Activated T-cell treated with anti-CD3 and anti-CD28 coated beads, Interleukin-2, amount 50 U/mL, for 72 hours (primary cell): ENCODE measurements at regions not wholly inside any gene's neighbourhood (a gene's known extent, or its start where the extent isn't known, plus 50 kb on each side); places are given as distances from the start of the nearest gene placed in this dataset.

Experiments
- ATAC-seq, 2 donors: fragments of 150-1000 bp; cut with Tn5 transposase; replicated peaks in 1 of 2; 2 replicates each; pipeline ENCODE4 v1.10.0; 2021; ENCODE audit warnings: moderate library complexity in 2 of 2, mild to moderate bottlenecking in 1 of 2
- DNase-seq, 2 donors: peaks; one replicate each; pipeline ENCODE4 v3.0.0; 2021 to 2022; ENCODE audit warnings: mixed read lengths in 1 of 2
- H3K27ac Mint-ChIP-seq: one replicate; pipeline ENCODE4 v1.8.0; 2022; ENCODE audit warnings: mild to moderate bottlenecking, moderate library complexity, mixed read lengths
- H3K27me3 Mint-ChIP-seq: one replicate; pipeline ENCODE4 v1.8.0; 2022; ENCODE audit warnings: low read depth, mixed read lengths
- H3K36me3 Mint-ChIP-seq, 2 donors: one replicate each; pipeline ENCODE4 v1.8.0; 2022; ENCODE audit warnings: mixed read lengths in 2 of 2, mild to moderate bottlenecking in 1 of 2; ENCODE audit not compliant: insufficient read depth in 2 of 2
- H3K4me1 Mint-ChIP-seq: one replicate; pipeline ENCODE4 v1.8.0; 2022; ENCODE audit warnings: low read depth, mixed read lengths
- H3K4me3 Mint-ChIP-seq, 2 donors: one replicate each; pipeline ENCODE4 v1.8.0; 2022; ENCODE audit warnings: mild to moderate bottlenecking in 2 of 2, mixed read lengths in 2 of 2, moderate library complexity in 2 of 2
- H3K9me3 Mint-ChIP-seq, 2 donors: one replicate each; pipeline ENCODE4 v1.8.0; 2022; ENCODE audit warnings: mixed read lengths in 2 of 2

- Mint-ChIP-seq H3K4me1 (no peaks in the 10 kb centered on the region), H3K9me3 (peaks cover 0 to 3% of the 10 kb centered on the region in 2 donors), H3K27me3 (no peaks in the 10 kb centered on the region), H3K4me3 (no peak overlapping the region), H3K27ac (no peak overlapping the region), H3K36me3 (no peaks in the 10 kb centered on the region)
- DNase-seq (no peak), ATAC-seq (no peak)
Observed at GRCh38 chr13:82713687-82714405, 1168.4 kb downstream of the SLITRK1 start.

DNA sequence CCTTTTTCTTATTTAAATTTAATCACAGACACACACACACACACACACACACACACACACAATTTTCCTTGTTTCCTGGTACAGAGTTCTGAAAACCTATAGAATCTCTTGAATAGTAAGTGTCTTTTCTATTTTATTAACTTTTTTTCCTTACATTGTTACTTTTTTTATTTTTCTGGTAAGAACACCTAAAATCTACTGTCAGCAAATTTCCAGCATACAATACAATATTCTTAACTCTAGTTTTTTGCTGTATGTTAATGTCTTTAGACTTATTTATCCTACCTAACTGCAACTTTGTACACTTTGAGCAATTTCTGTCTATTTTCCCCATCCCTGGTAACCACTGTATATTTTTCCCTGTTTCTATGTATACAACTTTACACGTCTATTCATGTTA lies 1179.8 kb downstream of the SLITRK1 start:
- Mint-ChIP-seq H3K27ac (no peak overlapping the region), H3K4me1 (no peaks in the 10 kb centered on the region), H3K4me3 (no peak overlapping the region), H3K9me3 (peaks cover 2% of the 10 kb centered on the region in 2 donors), H3K27me3 (no peaks in the 10 kb centered on the region), H3K36me3 (no peaks in the 10 kb centered on the region)
- DNase-seq, result no peak
- ATAC-seq, result no peak

DNA sequence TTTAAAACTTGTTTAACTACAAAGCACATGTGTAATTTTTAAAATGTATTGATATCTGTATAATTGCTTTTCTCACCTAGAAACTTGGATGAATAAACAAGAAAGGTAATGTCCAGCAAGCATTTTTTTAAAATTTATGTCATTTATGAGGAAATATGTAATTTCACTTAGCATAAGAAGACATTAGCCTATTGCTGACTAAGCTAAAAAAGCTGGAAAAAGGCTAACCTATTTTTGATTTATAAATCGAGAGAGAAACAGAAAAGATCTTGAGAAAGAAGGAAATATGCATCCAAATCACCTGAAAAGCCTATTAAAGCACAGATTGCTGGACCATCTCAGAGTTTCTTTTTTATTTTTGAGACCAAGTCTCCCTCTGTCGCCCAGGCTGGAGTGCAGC lies 1181.3 kb downstream of the SLITRK1 start:
- DNase-seq (no peak), ATAC-seq (no peak)
- Mint-ChIP-seq H3K36me3 (no peaks in the 10 kb centered on the region), H3K4me3 (no peak overlapping the region), H3K27me3 (no peaks in the 10 kb centered on the region), H3K9me3 (peaks cover 1 to 2% of the 10 kb centered on the region in 2 donors), H3K27ac (no peak overlapping the region), H3K4me1 (no peaks in the 10 kb centered on the region)

DNA sequence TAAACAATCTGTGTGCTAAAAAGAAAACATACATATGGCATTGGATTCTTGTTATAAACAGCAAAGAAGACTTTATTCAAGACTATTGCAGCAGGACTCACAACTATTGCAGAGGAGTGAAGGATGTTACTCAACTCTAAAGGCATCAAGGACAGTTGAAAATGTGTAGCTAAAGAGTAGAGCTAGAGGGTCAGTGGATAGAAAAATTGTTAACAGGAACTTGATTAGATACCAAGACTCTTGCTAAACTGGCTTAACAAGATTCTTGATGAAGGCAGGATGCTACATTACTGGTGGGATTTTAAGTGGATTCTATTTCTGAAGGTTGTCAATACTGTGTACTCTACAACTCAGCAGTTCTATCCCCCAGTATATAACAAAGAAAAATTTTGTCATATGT lies 1183.3 kb downstream of the SLITRK1 start:
- H3K36me3 Mint-ChIP-seq, result no peaks in the 10 kb centered on the region
- H3K27me3 Mint-ChIP-seq, result no peaks in the 10 kb centered on the region
- ATAC-seq (no peak), DNase-seq (no peak)
- H3K4me1 Mint-ChIP-seq, result no peaks in the 10 kb centered on the region
- H3K4me3 Mint-ChIP-seq, result no peak overlapping the region
- H3K9me3 Mint-ChIP-seq, result peaks cover 0 to 1% of the 10 kb centered on the region in 2 donors
- no peak overlapping the region for H3K27ac Mint-ChIP-seq

GRCh38 chr13:82698383-82698782 lies 1183.9 kb downstream of the SLITRK1 start:
- Mint-ChIP-seq H3K36me3 (no peaks in the 10 kb centered on the region), H3K9me3 (peaks cover 0 to 1% of the 10 kb centered on the region in 2 donors), H3K27ac (no peak overlapping the region), H3K4me1 (no peaks in the 10 kb centered on the region), H3K4me3 (no peak overlapping the region), H3K27me3 (no peaks in the 10 kb centered on the region)
- DNase-seq, result no peak
- no peak for ATAC-seq

- no peak for ATAC-seq
- no peaks in the 10 kb centered on the region for H3K9me3 Mint-ChIP-seq
- H3K4me1 Mint-ChIP-seq, result peaks cover 11% of the 10 kb centered on the region
- H3K36me3 Mint-ChIP-seq, result no peaks in the 10 kb centered on the region
- no peaks in the 10 kb centered on the region for H3K27me3 Mint-ChIP-seq
- no peak for DNase-seq
- H3K4me3 Mint-ChIP-seq, result no peak overlapping the region
- H3K27ac Mint-ChIP-seq, result no peak overlapping the region
Observed at GRCh38 chr13:82693607-82694006, 1188.7 kb downstream of the SLITRK1 start.

DNA sequence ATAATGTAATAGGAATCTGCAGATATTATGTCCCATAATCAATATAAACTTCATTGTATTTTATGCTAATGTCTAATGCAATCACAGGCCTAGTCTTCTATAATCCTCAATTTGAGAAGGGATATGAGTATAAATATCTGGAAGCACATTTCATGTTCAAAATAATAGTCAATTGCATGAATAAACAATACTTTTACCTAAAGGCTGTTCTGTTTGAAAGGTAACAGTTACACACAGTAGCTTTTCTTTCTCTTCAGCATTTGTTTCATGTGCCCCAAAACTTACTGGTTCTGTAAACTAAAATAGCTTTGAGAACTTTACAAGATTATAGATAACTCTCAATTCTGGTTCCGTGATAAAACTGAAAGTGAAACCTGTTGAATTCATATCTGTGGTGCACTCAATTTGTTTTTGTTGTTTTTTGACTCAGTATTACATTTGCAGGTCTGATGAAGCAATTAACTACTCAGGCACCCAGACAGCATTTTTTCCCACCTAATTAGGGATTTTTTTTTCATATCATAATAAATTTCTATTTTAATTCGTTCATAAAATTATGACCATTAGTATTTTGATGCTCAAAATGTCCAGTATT lies 1193.8 kb downstream of the SLITRK1 start:
- no peaks in the 10 kb centered on the region for H3K36me3 Mint-ChIP-seq
- ATAC-seq (peak; percentile 40 to 51), DNase-seq (no peak)
- no peaks in the 10 kb centered on the region for H3K9me3 Mint-ChIP-seq
- H3K4me1 Mint-ChIP-seq, result peaks cover 18% of the 10 kb centered on the region
- peak overlapping the region; percentile 46 to 79 for H3K4me3 Mint-ChIP-seq
- peak overlapping the region; percentile 24 for H3K27ac Mint-ChIP-seq
- no peaks in the 10 kb centered on the region for H3K27me3 Mint-ChIP-seq

GRCh38 chr13:82687884-82688283 lies 1194.4 kb downstream of the SLITRK1 start:
- peaks cover 18% of the 10 kb centered on the region for H3K4me1 Mint-ChIP-seq
- no peaks in the 10 kb centered on the region for H3K27me3 Mint-ChIP-seq
- no peak for ATAC-seq
- H3K4me3 Mint-ChIP-seq, result no peak overlapping the region
- no peak overlapping the region for H3K27ac Mint-ChIP-seq
- H3K36me3 Mint-ChIP-seq, result no peaks in the 10 kb centered on the region
- H3K9me3 Mint-ChIP-seq, result peaks cover 0 to 3% of the 10 kb centered on the region in 2 donors
- no peak for DNase-seq

- no peak for DNase-seq
- Mint-ChIP-seq H3K9me3 (peaks cover 1 to 7% of the 10 kb centered on the region in 2 donors), H3K27me3 (no peaks in the 10 kb centered on the region), H3K4me1 (no peaks in the 10 kb centered on the region), H3K27ac (no peak overlapping the region), H3K36me3 (no peaks in the 10 kb centered on the region), H3K4me3 (no peak overlapping the region)
- ATAC-seq, result no peak
Observed at GRCh38 chr13:82681535-82681934, 1200.7 kb downstream of the SLITRK1 start.

DNA sequence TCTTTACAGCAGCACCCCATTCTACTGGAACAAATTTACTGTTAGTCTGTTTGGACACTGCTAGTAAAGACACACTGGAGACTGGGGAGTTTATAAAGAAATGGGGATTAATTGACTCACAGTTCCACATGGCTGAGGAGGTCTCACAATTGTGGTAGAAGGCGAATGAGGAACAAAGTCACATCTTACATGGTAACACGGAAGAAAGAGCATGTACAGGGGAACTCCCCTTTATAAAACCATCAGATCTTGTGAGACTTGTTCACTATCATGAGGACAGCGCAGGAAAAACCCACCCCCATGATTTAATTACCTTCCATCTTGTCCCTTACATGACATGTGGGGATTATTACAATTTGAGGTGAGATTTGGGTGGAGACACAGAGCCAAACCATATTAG lies 1204.2 kb downstream of the SLITRK1 start:
- Mint-ChIP-seq H3K4me1 (no peaks in the 10 kb centered on the region), H3K27ac (no peak overlapping the region), H3K9me3 (peaks cover 1 to 9% of the 10 kb centered on the region in 2 donors), H3K27me3 (no peaks in the 10 kb centered on the region), H3K4me3 (no peak overlapping the region), H3K36me3 (peaks cover 0 to 1% of the 10 kb centered on the region in 2 donors)
- ATAC-seq (no peak), DNase-seq (no peak)

DNA sequence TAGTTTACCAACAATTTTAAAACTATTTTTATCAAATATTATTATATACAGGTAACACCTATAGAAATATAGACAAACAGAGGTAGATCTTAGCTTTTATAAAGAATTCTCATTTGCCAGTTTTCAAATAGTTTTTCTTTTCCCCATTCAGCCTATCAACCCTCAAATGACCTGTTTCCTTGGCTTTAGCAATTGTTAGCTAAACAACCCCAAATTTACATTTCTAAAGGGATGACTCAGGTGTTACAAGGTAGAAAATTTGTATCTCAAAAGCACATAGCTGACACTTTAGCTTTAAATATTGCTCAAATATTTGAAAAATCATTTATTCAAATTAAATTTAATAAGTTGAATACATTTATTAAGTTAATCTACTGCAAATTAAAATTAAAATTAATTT lies 1207.2 kb downstream of the SLITRK1 start:
- Mint-ChIP-seq H3K4me3 (no peak overlapping the region), H3K9me3 (peaks cover 0 to 8% of the 10 kb centered on the region in 2 donors), H3K4me1 (no peaks in the 10 kb centered on the region), H3K27me3 (no peaks in the 10 kb centered on the region), H3K36me3 (peaks cover 0 to 1% of the 10 kb centered on the region in 2 donors), H3K27ac (no peak overlapping the region)
- ATAC-seq (no peak), DNase-seq (no peak)

GRCh38 chr13:82674546-82674945 lies 1207.7 kb downstream of the SLITRK1 start:
- H3K27ac Mint-ChIP-seq, result no peak overlapping the region
- DNase-seq (no peak), ATAC-seq (no peak)
- no peak overlapping the region for H3K4me3 Mint-ChIP-seq
- no peaks in the 10 kb centered on the region for H3K27me3 Mint-ChIP-seq
- peaks cover 0 to 1% of the 10 kb centered on the region in 2 donors for H3K36me3 Mint-ChIP-seq
- no peaks in the 10 kb centered on the region for H3K4me1 Mint-ChIP-seq
- peaks cover 0 to 8% of the 10 kb centered on the region in 2 donors for H3K9me3 Mint-ChIP-seq

GRCh38 chr13:82672248-82672647 lies 1210.0 kb downstream of the SLITRK1 start:
- no peak overlapping the region for H3K4me3 Mint-ChIP-seq
- H3K4me1 Mint-ChIP-seq, result no peaks in the 10 kb centered on the region
- no peak overlapping the region for H3K27ac Mint-ChIP-seq
- no peak for DNase-seq
- H3K9me3 Mint-ChIP-seq, result peaks cover 0 to 4% of the 10 kb centered on the region in 2 donors
- no peaks in the 10 kb centered on the region for H3K27me3 Mint-ChIP-seq
- H3K36me3 Mint-ChIP-seq, result peaks cover 0 to 1% of the 10 kb centered on the region in 2 donors
- no peak for ATAC-seq

DNA sequence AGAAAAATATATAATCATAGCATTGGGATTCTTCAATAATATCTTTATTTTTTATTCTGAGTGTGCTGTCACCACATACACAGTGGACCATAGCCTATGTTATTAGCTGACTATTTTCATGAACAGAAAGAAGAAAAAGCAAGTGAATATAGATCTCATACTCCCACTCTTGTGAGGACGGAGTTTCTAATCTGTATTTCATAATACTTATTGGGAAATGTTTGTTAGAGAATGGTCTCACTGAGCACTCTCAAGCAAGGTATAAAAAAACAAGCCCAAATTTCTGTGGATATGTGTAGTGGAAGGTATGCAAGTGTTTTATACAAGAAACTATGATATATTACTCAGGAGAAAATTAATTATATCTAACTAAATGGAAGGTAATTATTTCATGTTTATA lies 1218.1 kb downstream of the SLITRK1 start:
- Mint-ChIP-seq H3K27me3 (no peaks in the 10 kb centered on the region), H3K4me3 (no peak overlapping the region), H3K36me3 (no peaks in the 10 kb centered on the region), H3K4me1 (no peaks in the 10 kb centered on the region), H3K9me3 (no peaks in the 10 kb centered on the region), H3K27ac (no peak overlapping the region)
- ATAC-seq (no peak), DNase-seq (no peak)
